Parathyroid adenoma (tissue), 2 donors: ENCODE measurements at regions not wholly inside any gene's neighbourhood (a gene's known extent, or its start where the extent isn't known, plus 50 kb on each side); places are given as distances from the start of the nearest gene placed in this dataset.

Source experiments
- H2AFZ ChIP-seq: fragments of 300-600 bp; sonication (generic); one replicate; pipeline ENCODE4 v1.7.0; 2017; ENCODE audit warnings: antibody characterized with exemption, mild to moderate bottlenecking
- H3K27ac ChIP-seq: fragments of 300-600 bp; sonication (generic); one replicate; pipeline ENCODE4 v1.7.0; 2017
- H3K27me3 ChIP-seq: fragments of 300-600 bp; sonication (generic); one replicate; pipeline ENCODE4 v1.7.0; 2017; ENCODE audit warnings: low read length; ENCODE audit not compliant: control insufficient read depth, insufficient read depth
- H3K36me3 ChIP-seq: fragments of 300-600 bp; sonication (generic); one replicate; pipeline ENCODE4 v1.7.0; 2017; ENCODE audit warnings: low read length; ENCODE audit not compliant: control insufficient read depth, insufficient read depth
- H3K4me1 ChIP-seq: fragments of 300-600 bp; sonication (generic); one replicate; pipeline ENCODE4 v1.7.0; 2017; ENCODE audit warnings: control low read depth
- H3K4me2 ChIP-seq: fragments of 300-600 bp; sonication (generic); one replicate; pipeline ENCODE4 v1.7.0; 2017; ENCODE audit warnings: low read length
- H3K4me3 ChIP-seq: fragments of 300-600 bp; sonication (generic); one replicate; pipeline ENCODE4 v1.7.0; 2017; ENCODE audit warnings: low read depth, low read length
- H3K79me2 ChIP-seq: fragments of 300-600 bp; sonication (generic); one replicate; pipeline ENCODE4 v1.7.0; 2017; ENCODE audit warnings: control low read depth
- H3K9ac ChIP-seq: fragments of 300-600 bp; sonication (generic); one replicate; pipeline ENCODE4 v1.7.0; 2017; ENCODE audit warnings: mild to moderate bottlenecking
- H3K9me3 ChIP-seq: fragments of 300-600 bp; sonication (generic); one replicate; pipeline ENCODE4 v1.7.0; 2017; ENCODE audit warnings: low read length; ENCODE audit not compliant: control insufficient read depth
- TF ChIP-seq, protein P1 (sequence below): fragments of 300-600 bp; sonication (generic); IDR thresholded peaks from one replicate; pipeline ENCODE4 v1.7.0; 2017; ENCODE audit warnings: antibody characterized with exemption, mild to moderate bottlenecking
- donor health status: primary hyperparathyroidism.

DNA sequence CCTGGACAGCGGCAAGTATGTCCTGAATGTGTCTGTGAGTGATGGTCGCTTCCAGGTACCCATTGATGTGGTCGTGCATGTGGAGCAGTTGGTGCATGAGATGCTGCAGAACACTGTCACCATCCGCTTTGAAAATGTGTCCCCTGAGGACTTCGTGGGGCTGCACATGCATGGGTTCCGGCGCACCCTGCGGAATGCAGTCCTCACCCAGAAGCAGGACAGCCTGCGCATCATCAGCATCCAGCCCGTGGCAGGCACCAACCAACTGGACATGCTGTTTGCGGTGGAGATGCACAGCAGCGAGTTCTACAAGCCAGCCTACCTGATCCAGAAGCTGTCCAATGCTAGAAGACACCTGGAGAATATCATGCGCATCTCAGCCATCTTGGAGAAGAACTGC, 125.3 kb upstream of the MTNR1B start:
- H3K9me3 ChIP-seq = no peaks in the 10 kb centered on the region
- H2AFZ ChIP-seq = no peak overlapping the region
- no peaks in the 10 kb centered on the region for H3K4me1 ChIP-seq
- TF ChIP-seq, protein P1, sequence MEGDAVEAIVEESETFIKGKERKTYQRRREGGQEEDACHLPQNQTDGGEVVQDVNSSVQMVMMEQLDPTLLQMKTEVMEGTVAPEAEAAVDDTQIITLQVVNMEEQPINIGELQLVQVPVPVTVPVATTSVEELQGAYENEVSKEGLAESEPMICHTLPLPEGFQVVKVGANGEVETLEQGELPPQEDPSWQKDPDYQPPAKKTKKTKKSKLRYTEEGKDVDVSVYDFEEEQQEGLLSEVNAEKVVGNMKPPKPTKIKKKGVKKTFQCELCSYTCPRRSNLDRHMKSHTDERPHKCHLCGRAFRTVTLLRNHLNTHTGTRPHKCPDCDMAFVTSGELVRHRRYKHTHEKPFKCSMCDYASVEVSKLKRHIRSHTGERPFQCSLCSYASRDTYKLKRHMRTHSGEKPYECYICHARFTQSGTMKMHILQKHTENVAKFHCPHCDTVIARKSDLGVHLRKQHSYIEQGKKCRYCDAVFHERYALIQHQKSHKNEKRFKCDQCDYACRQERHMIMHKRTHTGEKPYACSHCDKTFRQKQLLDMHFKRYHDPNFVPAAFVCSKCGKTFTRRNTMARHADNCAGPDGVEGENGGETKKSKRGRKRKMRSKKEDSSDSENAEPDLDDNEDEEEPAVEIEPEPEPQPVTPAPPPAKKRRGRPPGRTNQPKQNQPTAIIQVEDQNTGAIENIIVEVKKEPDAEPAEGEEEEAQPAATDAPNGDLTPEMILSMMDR = no peak
- no peak overlapping the region for H3K4me3 ChIP-seq
- no peaks in the 10 kb centered on the region for H3K27me3 ChIP-seq
- H3K79me2 ChIP-seq = no peaks in the 10 kb centered on the region
- H3K4me2 ChIP-seq = no peak overlapping the region
- no peak overlapping the region for H3K9ac ChIP-seq
- no peak overlapping the region for H3K27ac ChIP-seq
- no peaks in the 10 kb centered on the region for H3K36me3 ChIP-seq

DNA sequence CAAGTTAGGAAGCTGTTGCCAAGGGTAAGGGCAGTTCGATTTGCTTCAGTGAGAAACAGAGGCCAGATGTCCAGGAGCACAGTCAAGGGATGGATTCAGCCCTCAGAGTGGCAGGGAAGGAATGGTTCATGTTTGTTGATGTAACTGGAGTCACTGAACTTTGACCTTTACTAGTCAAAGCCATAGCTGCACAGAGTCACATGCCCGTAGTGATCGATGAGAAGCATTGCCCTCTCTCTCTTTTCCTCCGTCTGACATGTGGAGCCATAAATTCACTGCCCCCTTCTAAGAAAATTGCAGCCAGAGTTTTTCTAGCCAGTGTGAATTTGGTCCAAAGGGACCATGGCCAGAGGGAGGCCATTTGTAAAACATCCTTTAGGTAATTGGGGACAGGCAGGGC, 124.1 kb upstream of the MTNR1B start:
- Histone ChIP-seq H3K27me3 (no peaks in the 10 kb centered on the region), H3K4me2 (no peak overlapping the region), H2AFZ (no peak overlapping the region), H3K79me2 (no peaks in the 10 kb centered on the region), H3K27ac (no peak overlapping the region), H3K36me3 (no peaks in the 10 kb centered on the region), H3K4me3 (no peak overlapping the region), H3K9ac (no peak overlapping the region), H3K4me1 (no peaks in the 10 kb centered on the region), H3K9me3 (no peaks in the 10 kb centered on the region)
- TF ChIP-seq, protein P1 = no peak

DNA sequence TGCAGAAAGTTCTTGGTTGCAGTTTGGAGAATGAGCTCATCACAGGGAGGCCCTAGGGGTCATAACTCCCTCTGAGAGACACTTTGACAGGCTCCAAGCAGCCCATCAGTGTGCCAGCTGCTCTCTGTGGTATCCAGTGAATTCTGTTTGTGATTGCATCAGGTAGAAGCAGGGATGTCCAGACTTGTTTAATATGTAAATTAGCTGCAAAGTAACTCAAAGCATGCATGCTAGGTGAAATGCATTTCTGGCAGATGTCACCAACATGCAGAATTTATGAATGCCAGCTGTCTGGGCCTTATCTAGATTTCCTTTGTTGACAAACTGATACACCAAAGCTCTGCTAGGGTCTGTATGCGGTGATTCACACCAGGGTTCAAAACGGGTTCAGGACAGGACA, 123.6 kb upstream of the MTNR1B start:
- Histone ChIP-seq H3K27me3 (no peaks in the 10 kb centered on the region), H3K79me2 (no peaks in the 10 kb centered on the region), H3K4me3 (no peak overlapping the region), H3K27ac (no peak overlapping the region), H3K4me1 (no peaks in the 10 kb centered on the region), H3K9me3 (no peaks in the 10 kb centered on the region), H3K4me2 (no peak overlapping the region), H3K9ac (no peak overlapping the region), H2AFZ (no peak overlapping the region), H3K36me3 (no peaks in the 10 kb centered on the region)
- TF ChIP-seq, protein P1 = no peak

DNA sequence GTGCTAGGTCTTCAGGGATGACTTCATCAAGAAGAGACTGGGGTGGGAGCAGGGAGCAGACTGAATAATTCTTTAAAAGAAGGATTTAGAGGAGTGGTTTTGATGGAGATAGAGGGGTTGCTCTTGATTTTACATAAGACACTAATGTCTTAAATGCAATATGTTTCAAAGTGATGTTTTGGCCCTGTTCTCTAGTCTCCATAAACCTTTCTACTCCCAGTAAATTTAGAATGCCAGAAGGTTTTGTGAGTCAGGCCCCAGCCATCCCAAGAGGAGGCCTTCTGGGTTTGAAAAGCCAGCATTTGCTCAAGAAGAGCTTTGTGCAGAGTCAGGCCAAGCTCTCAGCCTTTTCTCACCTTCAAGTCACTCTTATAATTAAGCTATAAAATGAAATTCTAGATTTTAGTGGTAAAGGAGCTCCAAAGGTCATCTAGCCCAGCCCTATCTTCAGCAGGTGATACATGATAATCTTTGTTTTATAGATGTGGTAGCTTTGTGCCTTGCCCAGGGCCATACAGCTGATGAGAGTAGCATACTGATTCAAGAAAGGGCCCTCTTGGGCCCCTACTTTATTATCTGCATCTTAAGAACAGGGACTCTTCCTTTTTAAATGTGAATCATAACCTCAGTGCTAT, 122.8 kb upstream of the MTNR1B start:
- Histone ChIP-seq H3K4me2 (no peak overlapping the region), H3K4me3 (no peak overlapping the region), H3K27me3 (no peaks in the 10 kb centered on the region), H3K27ac (no peak overlapping the region), H3K9ac (no peak overlapping the region), H3K36me3 (no peaks in the 10 kb centered on the region), H2AFZ (no peak overlapping the region), H3K79me2 (no peaks in the 10 kb centered on the region), H3K9me3 (no peaks in the 10 kb centered on the region), H3K4me1 (no peaks in the 10 kb centered on the region)
- TF ChIP-seq, protein P1 = no peak

DNA sequence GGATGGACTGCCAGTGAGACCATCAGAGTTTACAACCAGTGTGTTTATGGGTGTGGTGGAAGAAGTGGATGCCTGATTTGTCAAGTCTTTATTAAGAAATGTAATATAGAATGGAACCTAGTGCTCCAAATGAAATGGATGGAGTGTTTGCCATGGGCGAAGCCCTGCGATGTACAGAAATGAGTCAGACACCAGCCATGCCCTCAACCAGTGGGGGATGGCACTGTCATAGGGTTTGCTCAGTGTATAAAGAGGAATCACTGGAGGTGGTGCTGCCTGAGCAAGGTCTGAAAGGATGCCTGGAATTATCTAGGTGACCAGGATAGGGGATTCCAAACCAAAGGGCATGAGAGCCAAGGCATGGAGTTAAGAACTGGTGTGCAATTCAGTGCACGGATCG, 120.9 kb upstream of the MTNR1B start:
- H3K27me3 ChIP-seq = no peaks in the 10 kb centered on the region
- no peak overlapping the region for H3K4me3 ChIP-seq
- TF ChIP-seq, protein P1 = no peak
- no peak overlapping the region for H2AFZ ChIP-seq
- no peaks in the 10 kb centered on the region for H3K4me1 ChIP-seq
- H3K9ac ChIP-seq = no peak overlapping the region
- no peaks in the 10 kb centered on the region for H3K36me3 ChIP-seq
- no peak overlapping the region for H3K27ac ChIP-seq
- H3K4me2 ChIP-seq = no peak overlapping the region
- no peaks in the 10 kb centered on the region for H3K9me3 ChIP-seq
- no peaks in the 10 kb centered on the region for H3K79me2 ChIP-seq
